Left renal cortex interstitium (tissue), 4 donors: ENCODE measurements at regions not wholly inside any gene's neighbourhood (a gene's known extent, or its start where the extent isn't known, plus 50 kb on each side); places are given as distances from the start of the nearest gene placed in this dataset.
A peak's percentile ranks its signal among the peaks of the same experiment; 100 is the strongest.

Experiments
- DNase-seq, 4 donors: peaks; one replicate each; pipeline ENCODE4 v3.0.0-alpha.2; 2013; ENCODE audit warnings: low read depth in 4 of 4, low spot score in 2 of 4, missing footprints in 1 of 4

GRCh38 chr1:201739492-201740085, 89.4 kb upstream of the IPO9 start:
- peak in 1 of 4 donors; percentile 60 for DNase-seq

- no peak for DNase-seq
Observed at GRCh38 chr1:201740086-201740541, 88.8 kb upstream of the IPO9 start.

DNA sequence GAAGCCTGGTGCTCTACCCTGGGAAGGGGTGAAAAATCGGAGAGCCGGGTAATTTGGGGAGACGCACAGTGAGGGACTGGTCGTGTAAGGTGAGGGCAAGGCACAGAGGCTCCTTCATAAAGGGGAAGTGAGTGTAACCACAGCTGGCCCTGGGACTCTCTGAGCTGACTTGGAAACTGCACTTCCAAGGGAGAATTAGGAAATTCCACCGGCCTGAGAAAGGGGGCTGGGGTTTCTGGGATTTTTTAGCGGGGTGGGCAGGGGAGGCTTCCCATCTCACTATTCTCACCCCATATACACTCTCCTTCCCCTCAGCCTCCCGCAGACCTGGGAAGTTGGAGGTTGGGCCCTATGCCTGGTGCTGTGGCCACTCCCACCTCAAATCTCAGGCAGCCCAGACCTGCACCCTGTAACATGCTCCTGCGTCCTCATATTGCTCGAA, 88.3 kb upstream of the IPO9 start:
- DNase-seq: no peak

GRCh38 chr1:201741763-201742342, 87.1 kb upstream of the IPO9 start:
- DNase-seq: no peak

GRCh38 chr1:201742476-201742875, 86.5 kb upstream of the IPO9 start:
- DNase-seq: no peak

- DNase-seq: no peak
Observed at GRCh38 chr1:201742955-201743805, 85.8 kb upstream of the IPO9 start.

- DNase-seq: no peak
Observed at GRCh38 chr1:201745023-201745422, 83.9 kb upstream of the IPO9 start.

DNA sequence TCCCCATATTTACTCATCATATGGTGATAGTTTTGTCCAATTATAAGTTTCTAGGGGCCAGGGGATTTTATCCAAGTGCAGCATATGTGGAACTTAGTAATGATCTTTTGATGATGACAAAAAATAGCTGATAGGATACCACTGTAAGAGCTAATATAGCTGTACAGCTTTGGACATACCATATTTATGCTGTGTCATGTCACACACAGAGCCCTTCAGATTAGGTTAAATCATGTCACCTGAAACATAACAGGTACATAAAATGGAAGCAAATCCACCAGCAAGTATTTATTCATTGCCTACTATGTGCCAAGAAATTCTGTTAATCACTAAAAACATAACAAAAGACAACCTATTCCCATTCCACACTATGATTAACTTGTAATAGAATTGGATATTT, 82.8 kb upstream of the IPO9 start:
- no peak for DNase-seq

DNA sequence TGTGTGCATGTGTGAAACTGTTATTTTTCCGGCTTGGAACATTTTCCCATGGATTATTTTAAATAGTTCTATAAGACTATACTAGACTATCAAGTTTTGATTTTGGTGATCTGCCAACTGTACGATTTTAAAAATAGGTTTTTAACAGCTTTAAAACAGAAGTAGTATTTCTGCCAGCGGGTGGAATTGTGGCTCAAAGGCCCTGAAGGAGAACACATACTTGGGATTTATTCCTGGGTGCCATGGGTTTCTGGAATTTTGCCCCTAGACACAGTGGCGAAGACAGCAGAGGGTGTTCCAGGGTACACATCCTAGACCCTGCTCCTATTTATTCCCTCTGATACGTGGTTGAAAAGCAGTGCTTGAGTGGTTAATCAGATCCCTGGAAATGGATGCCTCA, 81.7 kb upstream of the IPO9 start:
- DNase-seq: no peak

DNA sequence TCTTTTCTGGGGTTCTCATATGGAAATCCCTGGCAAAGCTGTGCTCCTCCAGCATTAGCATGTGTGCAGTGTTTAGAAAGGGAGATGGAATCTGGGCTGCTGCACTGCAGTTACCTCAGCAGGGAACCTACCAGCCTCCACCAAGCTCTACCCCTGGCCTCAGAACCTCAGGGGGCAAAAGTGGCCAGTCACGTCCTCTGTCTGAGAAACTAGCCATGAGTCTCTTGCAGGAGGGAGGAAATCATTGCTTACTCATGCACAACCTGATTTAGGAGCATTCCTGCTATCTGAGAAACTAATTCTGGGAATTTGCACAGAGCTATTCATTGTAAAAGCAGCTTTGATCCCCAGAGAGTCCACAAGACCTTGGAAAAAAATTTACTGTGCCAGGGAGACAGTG, 80.6 kb upstream of the IPO9 start:
- DNase-seq: no peak

GRCh38 chr1:201749059-201749690, 79.8 kb upstream of the IPO9 start:
- DNase-seq: no peak

- DNase-seq: no peak
Observed at GRCh38 chr1:201750120-201750519, 78.8 kb upstream of the IPO9 start.

GRCh38 chr1:201750934-201751333, 78.0 kb upstream of the IPO9 start:
- DNase-seq: no peak

DNA sequence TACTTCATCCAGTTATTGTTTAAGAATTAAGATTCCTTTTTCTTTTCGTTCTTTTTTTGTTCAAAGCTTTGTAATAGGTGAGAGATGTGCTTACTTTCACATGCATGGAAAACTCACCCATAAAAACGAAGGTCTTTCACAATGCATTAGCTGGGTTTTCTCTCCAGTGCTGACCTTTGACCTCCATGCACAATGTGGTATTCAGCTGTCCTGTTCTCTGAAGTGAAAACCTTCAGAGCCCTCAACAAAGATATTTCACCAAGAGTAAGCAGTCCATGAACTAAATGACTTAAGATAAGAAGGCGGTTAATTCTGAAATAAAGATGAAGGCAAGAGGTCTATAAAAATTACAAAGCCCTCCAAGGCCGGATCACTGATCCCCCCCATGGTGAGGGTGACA, 77.1 kb upstream of the IPO9 start:
- no peak for DNase-seq

- DNase-seq: no peak
Observed at GRCh38 chr1:201752333-201752732, 76.6 kb upstream of the IPO9 start.

GRCh38 chr1:201753492-201753891, 75.5 kb upstream of the IPO9 start:
- DNase-seq: no peak

DNA sequence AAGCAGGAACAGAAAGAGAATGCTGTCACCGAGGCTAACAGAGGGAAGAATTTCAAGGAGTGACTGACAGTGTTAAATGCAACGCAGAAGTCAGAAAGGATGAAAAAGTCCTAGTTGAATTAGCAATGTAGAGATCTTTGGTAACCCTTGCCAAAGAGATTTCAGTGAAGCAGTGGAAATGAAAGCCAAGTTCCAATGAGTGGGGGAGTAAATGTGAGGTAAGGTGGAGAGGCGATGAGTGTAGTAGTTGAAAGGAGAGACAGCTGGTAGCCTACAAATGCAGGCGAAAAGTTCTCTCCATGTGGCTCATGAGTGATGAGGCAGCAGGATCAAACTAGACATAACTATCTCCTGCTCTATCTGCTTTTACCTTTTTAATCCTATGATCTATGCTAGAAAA, 74.6 kb upstream of the IPO9 start:
- DNase-seq: no peak

DNA sequence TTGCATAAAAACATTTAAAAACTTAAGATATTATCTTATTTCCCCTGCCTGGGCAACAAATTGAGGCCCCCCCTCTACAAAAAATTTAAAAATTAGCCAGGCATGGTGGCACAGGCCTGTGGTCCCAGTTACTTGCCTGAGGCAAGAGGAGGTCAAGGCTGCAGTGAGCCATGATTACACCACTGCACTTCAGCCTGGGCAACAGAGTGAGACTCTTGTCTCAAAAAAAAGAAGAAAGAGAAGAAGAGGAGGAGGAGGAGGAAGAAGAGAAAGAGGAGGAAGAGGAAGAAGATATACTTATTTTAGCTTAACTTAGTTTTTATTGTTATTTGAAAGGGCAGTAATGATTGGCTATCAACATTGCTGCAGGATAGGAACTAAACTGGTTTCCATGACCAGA, 73.8 kb upstream of the IPO9 start:
- DNase-seq: no peak

GRCh38 chr1:201756406-201756805, 72.6 kb upstream of the IPO9 start:
- no peak for DNase-seq

- DNase-seq: no peak
Observed at GRCh38 chr1:201758499-201759050, 70.4 kb upstream of the IPO9 start.

GRCh38 chr1:201759194-201759815, 69.7 kb upstream of the IPO9 start:
- no peak for DNase-seq
